ENCODE measurements at regions not wholly inside any gene's neighbourhood (a gene's known extent, or its start where the extent isn't known, plus 50 kb on each side); places are given as distances from the start of the nearest gene placed in this dataset.

DNA sequence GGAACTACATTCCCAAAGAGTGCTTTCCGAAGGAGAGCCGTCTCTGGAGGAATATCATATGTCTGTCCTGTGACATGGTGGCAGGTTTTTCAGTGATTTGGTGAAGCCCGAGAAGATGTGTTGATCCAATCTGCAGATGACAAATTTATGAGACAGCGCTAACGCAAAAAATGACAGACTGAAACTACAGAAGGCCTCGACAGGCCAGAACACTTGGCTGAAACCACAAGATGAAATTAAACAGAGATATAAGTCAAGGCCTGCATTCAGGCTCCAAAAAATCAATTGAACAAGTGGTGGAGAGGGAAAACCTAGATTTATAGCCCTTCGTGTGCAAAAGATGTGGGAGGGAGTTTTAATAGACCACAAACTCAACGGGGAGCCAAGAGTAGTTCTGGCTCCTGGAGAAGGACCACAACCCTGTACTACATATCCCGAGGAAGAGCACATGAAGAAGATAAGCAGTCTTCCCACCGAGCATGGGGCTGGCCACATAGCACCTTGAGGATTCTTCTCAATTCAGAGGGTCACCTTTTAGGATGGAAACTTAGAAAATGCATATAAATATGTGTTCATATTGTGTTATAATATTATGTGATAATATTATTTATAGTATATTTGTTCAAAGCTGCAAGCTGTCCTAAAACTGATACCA, 231.3 kb upstream of the PDE10A start:
- no peak for TF ChIP-seq POLR2A (IDR thresholded peaks at IDR 0.05)
- TF ChIP-seq, protein P1, sequence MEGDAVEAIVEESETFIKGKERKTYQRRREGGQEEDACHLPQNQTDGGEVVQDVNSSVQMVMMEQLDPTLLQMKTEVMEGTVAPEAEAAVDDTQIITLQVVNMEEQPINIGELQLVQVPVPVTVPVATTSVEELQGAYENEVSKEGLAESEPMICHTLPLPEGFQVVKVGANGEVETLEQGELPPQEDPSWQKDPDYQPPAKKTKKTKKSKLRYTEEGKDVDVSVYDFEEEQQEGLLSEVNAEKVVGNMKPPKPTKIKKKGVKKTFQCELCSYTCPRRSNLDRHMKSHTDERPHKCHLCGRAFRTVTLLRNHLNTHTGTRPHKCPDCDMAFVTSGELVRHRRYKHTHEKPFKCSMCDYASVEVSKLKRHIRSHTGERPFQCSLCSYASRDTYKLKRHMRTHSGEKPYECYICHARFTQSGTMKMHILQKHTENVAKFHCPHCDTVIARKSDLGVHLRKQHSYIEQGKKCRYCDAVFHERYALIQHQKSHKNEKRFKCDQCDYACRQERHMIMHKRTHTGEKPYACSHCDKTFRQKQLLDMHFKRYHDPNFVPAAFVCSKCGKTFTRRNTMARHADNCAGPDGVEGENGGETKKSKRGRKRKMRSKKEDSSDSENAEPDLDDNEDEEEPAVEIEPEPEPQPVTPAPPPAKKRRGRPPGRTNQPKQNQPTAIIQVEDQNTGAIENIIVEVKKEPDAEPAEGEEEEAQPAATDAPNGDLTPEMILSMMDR (IDR thresholded peaks at IDR 0.05 in 4 of 5, conservative IDR thresholded peaks at IDR 0.05 in 1 of 5) = no peak

Measured in gastrocnemius medialis (tissue), 4 donors.